ENCODE measurements at regions not wholly inside any gene's neighbourhood (a gene's known extent, or its start where the extent isn't known, plus 50 kb on each side); places are given as distances from the start of the nearest gene placed in this dataset.

- H3K4me1 ChIP-seq = no peaks in the 10 kb centered on the region
- no peak overlapping the region for H3K27ac ChIP-seq
- WGBS, 4 donors = 58 to 64% (median 61%) methylated on average over 9 to 12 of the region's 12 CpGs
- no peak for ATAC-seq
- intact Hi-C loops (cut with DNase I) = no loop called here
- no peak for TF ChIP-seq CTCF (IDR thresholded peaks at IDR 0.05)
- no peak for TF ChIP-seq POLR2A (IDR thresholded peaks at IDR 0.05)
- peaks cover 0 to 5% (median 0%) of the 10 kb centered on the region in 12 donors for H3K9me3 ChIP-seq
- no peak overlapping the region for H3K4me3 ChIP-seq
- DNase-seq = peak in 3 of 5 donors; percentile 1 to 47 (median 12)
- peaks cover 5 to 28% (median 18%) of the 10 kb centered on the region in 9 donors for H3K27me3 ChIP-seq
- H3K36me3 ChIP-seq = no peaks in the 10 kb centered on the region
Observed at GRCh38 chr7:1359051-1359400, 100.2 kb downstream of the MICALL2 start.

GRCh38 chr7:1359681-1360485 lies 99.4 kb downstream of the MICALL2 start:
- Histone ChIP-seq H3K27me3 (peaks cover under 1 to 26% (median 15%) of the 10 kb centered on the region in 9 donors), H3K9me3 (peaks cover 0 to 5% (median 0%) of the 10 kb centered on the region in 12 donors), H3K4me1 (no peaks in the 10 kb centered on the region), H3K36me3 (no peaks in the 10 kb centered on the region), H3K4me3 (no peak overlapping the region), H3K27ac (no peak overlapping the region)
- DNase-seq = peak in 3 of 5 donors; percentile 4 to 54 (median 11)
- TF ChIP-seq POLR2A (IDR thresholded peaks at IDR 0.05) (no peak), CTCF (IDR thresholded peaks at IDR 0.05) (no peak)
- 91 to 92% (median 91%) methylated on average over 13 to 19 of the region's 19 CpGs for WGBS, 4 donors
- intact Hi-C loops (cut with DNase I) = no loop called here
- ATAC-seq = no peak

GRCh38 chr7:1360521-1360971 lies 98.7 kb downstream of the MICALL2 start:
- Histone ChIP-seq H3K36me3 (no peaks in the 10 kb centered on the region), H3K4me3 (no peak overlapping the region), H3K27me3 (peaks cover 0 to 26% (median 8%) of the 10 kb centered on the region in 9 donors), H3K27ac (no peak overlapping the region), H3K9me3 (peaks cover 0 to 10% (median 0%) of the 10 kb centered on the region in 12 donors), H3K4me1 (no peaks in the 10 kb centered on the region)
- peak in 3 of 5 donors; percentile 11 to 43 (median 17) for DNase-seq
- ATAC-seq = no peak
- WGBS, 4 donors = 85 to 91% (median 88%) methylated on average over 8 to 12 of the region's 12 CpGs
- intact Hi-C loops (cut with DNase I) = no loop called here
- no peak for TF ChIP-seq POLR2A (IDR thresholded peaks at IDR 0.05)
- TF ChIP-seq CTCF (IDR thresholded peaks at IDR 0.05) = no peak

- Histone ChIP-seq H3K36me3 (no peaks in the 10 kb centered on the region), H3K9me3 (peaks cover 0 to 14% (median 0%) of the 10 kb centered on the region in 12 donors), H3K4me3 (no peak overlapping the region), H3K27me3 (peaks cover 0 to 29% (median 4%) of the 10 kb centered on the region in 9 donors), H3K27ac (no peak overlapping the region), H3K4me1 (no peaks in the 10 kb centered on the region)
- TF ChIP-seq CTCF (IDR thresholded peaks at IDR 0.05) (no peak), POLR2A (IDR thresholded peaks at IDR 0.05) (no peak)
- no peak for ATAC-seq
- 84 to 92% (median 87%) methylated on average over 14 of the region's 14 CpGs for WGBS, 4 donors
- intact Hi-C loops (cut with DNase I) = no loop called here
- DNase-seq = peak in 3 of 5 donors; percentile 1 to 39 (median 8)
Observed at GRCh38 chr7:1361016-1361755, 98.1 kb downstream of the MICALL2 start.

Data from heart left ventricle (tissue), 16 donors.